Neural cell (in vitro differentiated cells): ENCODE measurements at regions not wholly inside any gene's neighbourhood (a gene's known extent, or its start where the extent isn't known, plus 50 kb on each side); places are given as distances from the start of the nearest gene placed in this dataset.
"Not testable (repeated sequence)": the region's sequence is repeated elsewhere in the genome, so short reads cannot be mapped to it uniquely, and the experiment has no call there.

Source experiments
- H2AFZ ChIP-seq: fragments of 200-600, 300-800 bp; sonication (generic), shearing (Covaris generic); 2 replicates; pipeline ENCODE4 v1.6.0; 2014; ENCODE audit warnings: low read depth, mild to moderate bottlenecking, antibody characterized with exemption, low read length, moderate library complexity
- H3F3A ChIP-seq: fragments of 200-600 bp; shearing (Covaris generic); 2 replicates; pipeline ENCODE4 v1.6.1; 2016; ENCODE audit warnings: mild to moderate bottlenecking, moderate library complexity, mixed read lengths, antibody characterized with exemption, low read length; ENCODE audit not compliant: insufficient read depth, poor library complexity, severe bottlenecking
- H3K27ac ChIP-seq: fragments of 200-600, 300-800 bp; sonication (generic), shearing (Covaris generic); 2 replicates; pipeline ENCODE4 v1.5.1; 2014; ENCODE audit warnings: mild to moderate bottlenecking, low read length, moderate library complexity
- H3K27me3 ChIP-seq: fragments of 300-800, 200-600 bp; sonication (generic), shearing (Covaris generic); 2 replicates; pipeline ENCODE4 v1.6.0; 2014; ENCODE audit warnings: mild to moderate bottlenecking, low read depth, low read length, moderate library complexity; ENCODE audit not compliant: insufficient read depth
- H3K36me3 ChIP-seq: fragments of 300-800, 200-600 bp; sonication (generic), shearing (Covaris generic); 2 replicates; pipeline ENCODE4 v1.5.1; 2014; ENCODE audit warnings: mild to moderate bottlenecking, antibody characterized with exemption, low read length, moderate library complexity; ENCODE audit not compliant: insufficient read depth
- H3K4me2 ChIP-seq: fragments of 300-800, 200-600 bp; sonication (generic), shearing (Covaris generic); 2 replicates; pipeline ENCODE4 v1.6.0; 2014; ENCODE audit warnings: mild to moderate bottlenecking, low read length
- H3K4me3 ChIP-seq: fragments of 300-800, 200-600 bp; sonication (generic), shearing (Covaris generic); 2 replicates; pipeline ENCODE4 v1.5.1; 2014; ENCODE audit warnings: mild to moderate bottlenecking, low read length, moderate library complexity
- H3K79me2 ChIP-seq: fragments of 200-600 bp; shearing (Covaris generic); replicated peaks from 2 replicates; pipeline ENCODE4 v1.6.0; 2014; ENCODE audit warnings: mild to moderate bottlenecking, low read length, moderate library complexity; ENCODE audit not compliant: insufficient read depth
- H3K9ac ChIP-seq: fragments of 300-800, 200-600 bp; sonication (generic), shearing (Covaris generic); 2 replicates; pipeline ENCODE4 v1.6.1; 2016; ENCODE audit warnings: mild to moderate bottlenecking, low read length, mixed read lengths
- H3K9me2 ChIP-seq: fragments of 200-600 bp; shearing (Covaris generic); 2 replicates; pipeline ENCODE4 v1.6.1; 2016; ENCODE audit warnings: mild to moderate bottlenecking, low read length, mixed read lengths; ENCODE audit not compliant: insufficient read depth
- H3K9me3 ChIP-seq: fragments of 200-600, 300-800 bp; sonication (generic), shearing (Covaris generic); 2 replicates; pipeline ENCODE4 v1.6.1; 2016; ENCODE audit warnings: mild to moderate bottlenecking, mixed run types, low read length, moderate library complexity, mixed read lengths
- H4K20me1 ChIP-seq: fragments of 200-600 bp; shearing (Covaris generic); 2 replicates; pipeline ENCODE4 v1.6.1; 2016; ENCODE audit warnings: mild to moderate bottlenecking, mixed run types; ENCODE audit not compliant: insufficient read depth

DNA sequence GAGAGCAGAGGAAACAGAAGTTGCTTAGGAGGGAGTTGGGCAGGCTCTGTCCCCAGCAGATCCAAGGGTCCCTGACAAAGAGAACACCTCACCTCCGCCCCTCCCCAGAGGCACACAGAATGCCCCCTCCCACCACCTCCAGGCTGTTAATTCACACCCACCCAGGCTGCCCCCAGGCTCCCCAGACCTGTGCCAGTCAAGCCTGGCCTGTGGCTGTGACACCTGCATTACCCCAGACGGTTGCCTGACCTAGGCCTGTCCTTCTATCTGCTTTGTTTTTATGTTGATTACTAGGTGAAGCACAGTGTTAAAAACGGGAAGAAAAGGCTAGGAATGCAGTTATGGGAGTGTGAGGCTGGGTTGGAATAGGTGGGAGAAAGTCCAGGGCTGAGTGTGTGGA is 250.8 kb upstream of the PLGLB2 start:
- not testable (repeated sequence) for H3K9me2 ChIP-seq, H3K27me3 ChIP-seq, H3K4me2 ChIP-seq, H3K36me3 ChIP-seq, H4K20me1 ChIP-seq, H3K9me3 ChIP-seq, H3K4me3 ChIP-seq, H3K9ac ChIP-seq, H3K79me2 ChIP-seq, H2AFZ ChIP-seq, H3F3A ChIP-seq, H3K27ac ChIP-seq

DNA sequence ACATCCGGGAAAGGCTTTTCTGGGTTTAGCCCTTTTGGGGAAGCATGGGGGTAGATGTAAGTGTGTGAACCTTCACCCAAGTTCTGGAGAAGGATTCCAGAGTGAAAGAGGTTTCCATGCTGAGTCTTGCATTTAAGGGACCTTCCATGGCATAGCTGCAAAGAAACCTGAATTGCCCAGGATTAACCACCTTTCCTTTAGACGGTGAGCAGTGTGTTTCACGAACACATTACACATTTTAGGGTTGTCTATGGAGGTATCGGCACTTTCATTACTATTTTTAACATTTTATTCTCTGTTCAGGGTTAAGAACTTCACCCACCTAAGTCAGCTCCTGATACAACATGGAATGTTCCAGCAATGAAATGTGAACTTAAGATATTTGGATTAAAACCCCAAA is 250.2 kb upstream of the PLGLB2 start:
- H3K36me3 ChIP-seq, H3K79me2 ChIP-seq, H3K9ac ChIP-seq, H3K27me3 ChIP-seq, H3K27ac ChIP-seq, H3K4me3 ChIP-seq, H3K4me2 ChIP-seq, H3K9me2 ChIP-seq, H2AFZ ChIP-seq, H3K9me3 ChIP-seq, H4K20me1 ChIP-seq, H3F3A ChIP-seq: not testable (repeated sequence)

DNA sequence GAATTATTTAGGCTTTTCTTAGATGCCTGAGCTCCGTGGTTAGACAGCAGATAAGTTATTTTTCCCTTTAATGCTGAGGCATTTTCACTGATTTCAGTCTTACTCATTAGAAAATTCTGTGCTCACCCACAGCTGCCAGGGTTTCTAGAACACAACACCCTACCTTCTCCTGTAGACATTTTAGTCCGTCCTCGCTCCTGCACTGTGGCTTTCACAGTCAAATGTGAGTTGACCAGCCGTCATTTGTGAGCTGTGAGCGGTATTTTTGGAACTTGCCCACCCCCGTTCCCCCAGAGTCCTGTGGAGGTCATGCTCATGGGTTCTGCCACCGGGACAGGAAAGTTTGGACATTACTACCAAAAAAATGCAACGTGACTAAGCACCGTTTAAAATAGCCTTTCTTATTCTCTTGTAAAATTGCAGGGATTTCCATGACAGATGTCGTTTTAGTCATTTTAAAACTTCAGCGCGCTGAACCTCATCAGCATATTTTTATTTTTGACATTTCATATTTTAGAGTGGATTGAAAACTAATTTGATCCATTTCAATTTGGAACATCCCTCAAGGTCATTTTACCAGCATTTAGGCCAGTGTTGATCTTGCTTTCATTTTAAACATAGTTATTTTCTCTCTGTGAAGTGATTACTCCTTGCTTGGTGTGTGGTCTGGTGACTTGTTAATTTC is 249.6 kb upstream of the PLGLB2 start:
- H3K27me3 ChIP-seq, H3K9me3 ChIP-seq, H3K4me2 ChIP-seq, H3K27ac ChIP-seq, H3K36me3 ChIP-seq, H3K9ac ChIP-seq, H3K4me3 ChIP-seq, H3K9me2 ChIP-seq, H3K79me2 ChIP-seq, H2AFZ ChIP-seq, H3F3A ChIP-seq, H4K20me1 ChIP-seq: not testable (repeated sequence)

DNA sequence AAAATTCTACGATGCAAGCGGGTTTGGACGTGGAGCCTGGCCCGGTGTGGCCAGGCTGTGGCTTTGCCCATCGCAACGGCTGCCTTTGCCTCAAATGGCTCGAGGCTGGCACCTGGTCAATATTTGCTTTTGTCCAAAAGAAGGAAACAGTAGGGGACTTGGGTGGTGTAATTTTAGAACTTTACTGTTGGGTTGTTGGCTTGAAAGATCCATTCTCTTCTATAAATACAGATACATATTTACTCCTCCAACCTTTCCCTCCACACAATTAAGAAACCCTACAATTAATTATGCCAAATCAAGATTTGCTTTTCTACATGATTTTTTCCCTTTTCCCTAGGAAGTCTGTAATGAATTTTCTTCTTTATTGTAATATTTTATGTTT is 249.0 kb upstream of the PLGLB2 start:
- H3K27me3 ChIP-seq, H3K36me3 ChIP-seq, H3K9me2 ChIP-seq, H3K4me3 ChIP-seq, H3F3A ChIP-seq, H3K79me2 ChIP-seq, H2AFZ ChIP-seq, H3K4me2 ChIP-seq, H3K27ac ChIP-seq, H3K9ac ChIP-seq, H3K9me3 ChIP-seq, H4K20me1 ChIP-seq: not testable (repeated sequence)

DNA sequence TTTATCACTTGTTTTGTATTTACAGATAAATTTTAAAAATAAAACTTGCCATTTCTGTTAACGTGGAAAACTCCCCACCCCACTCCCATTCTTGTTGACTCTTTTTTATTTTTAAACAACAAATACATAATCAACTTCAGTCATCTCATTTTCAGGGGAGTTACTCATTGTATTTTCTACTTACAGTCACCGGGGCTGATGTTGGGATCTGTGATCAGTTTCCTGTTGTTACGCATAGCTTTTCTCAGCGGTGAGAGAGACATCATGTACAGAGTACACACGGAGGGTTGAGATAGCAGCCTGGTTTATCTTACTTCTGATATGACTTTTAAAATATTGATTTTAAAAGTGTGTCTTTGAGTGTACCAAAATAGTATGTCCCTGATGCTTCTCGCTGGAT is 248.0 kb upstream of the PLGLB2 start:
- H3K9me3 ChIP-seq, H3F3A ChIP-seq, H3K27ac ChIP-seq, H3K79me2 ChIP-seq, H3K9me2 ChIP-seq, H3K9ac ChIP-seq, H3K4me2 ChIP-seq, H3K4me3 ChIP-seq, H4K20me1 ChIP-seq, H3K36me3 ChIP-seq, H2AFZ ChIP-seq, H3K27me3 ChIP-seq: not testable (repeated sequence)

DNA sequence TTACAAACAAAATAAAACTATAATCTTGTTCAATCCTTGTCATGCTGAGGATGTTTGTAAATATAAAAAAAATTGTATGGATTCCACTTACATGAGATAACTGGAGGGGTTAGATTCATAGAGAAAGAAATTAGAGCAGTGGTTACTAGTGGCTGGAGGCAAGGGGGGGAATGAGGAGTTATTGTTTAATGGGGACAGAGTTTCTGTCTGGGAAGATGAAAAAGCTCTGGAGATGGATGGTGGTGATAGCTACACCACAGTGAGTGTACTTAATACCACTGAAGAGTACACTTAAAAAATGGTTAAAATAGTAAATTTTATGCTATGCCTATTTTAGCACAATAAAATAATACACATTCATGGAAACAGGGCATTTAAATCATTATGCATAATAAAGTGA is 247.5 kb upstream of the PLGLB2 start:
- H3F3A ChIP-seq, H3K9me3 ChIP-seq, H3K9me2 ChIP-seq, H3K36me3 ChIP-seq, H3K4me2 ChIP-seq, H3K9ac ChIP-seq, H3K27me3 ChIP-seq, H3K4me3 ChIP-seq, H3K27ac ChIP-seq, H3K79me2 ChIP-seq, H4K20me1 ChIP-seq, H2AFZ ChIP-seq: not testable (repeated sequence)

DNA sequence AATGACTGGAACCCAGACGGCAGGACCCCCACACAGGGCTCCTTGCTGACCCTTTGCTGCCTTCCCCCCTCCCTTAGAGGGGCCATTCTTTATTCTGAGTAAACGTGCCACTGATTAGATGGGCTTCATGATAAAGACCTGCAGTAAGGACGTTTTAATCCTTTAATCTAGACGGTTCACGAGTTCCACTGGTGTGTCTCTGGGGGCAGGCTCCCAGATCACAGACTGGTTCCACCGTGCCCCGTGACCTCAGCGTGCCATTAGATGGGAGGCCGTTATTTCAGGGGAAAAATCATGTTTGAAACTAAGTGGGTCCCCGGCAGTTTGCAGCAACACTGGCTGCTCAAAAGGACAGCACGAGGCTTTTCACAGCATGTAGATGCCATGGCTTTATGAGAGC is 246.9 kb upstream of the PLGLB2 start:
- H3K36me3 ChIP-seq, H3K9me2 ChIP-seq, H3K9me3 ChIP-seq, H3K27me3 ChIP-seq, H3K9ac ChIP-seq, H2AFZ ChIP-seq, H3F3A ChIP-seq, H3K79me2 ChIP-seq, H3K27ac ChIP-seq, H4K20me1 ChIP-seq, H3K4me3 ChIP-seq, H3K4me2 ChIP-seq: not testable (repeated sequence)

DNA sequence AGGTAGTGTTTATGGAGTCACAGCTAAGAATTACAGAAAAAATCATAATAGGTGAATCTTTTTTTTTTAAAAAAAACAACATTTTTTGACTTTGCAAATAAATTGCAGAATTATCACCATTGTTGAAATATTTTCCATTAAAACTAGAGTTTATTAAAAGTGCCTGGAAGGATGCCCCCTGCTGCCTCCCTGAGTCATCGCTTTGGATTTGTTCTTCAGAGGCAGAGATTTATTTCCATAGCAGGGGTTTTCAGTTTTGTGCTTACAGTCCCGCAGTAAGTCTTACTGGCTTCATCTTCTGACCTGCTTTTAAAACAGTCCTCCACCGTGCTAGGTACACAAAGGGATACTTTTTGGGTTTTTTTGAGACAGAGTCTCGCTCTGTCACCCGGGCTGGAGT is 244.9 kb upstream of the PLGLB2 start:
- not testable (repeated sequence) for H3K9me3 ChIP-seq, H3F3A ChIP-seq, H3K4me3 ChIP-seq, H3K4me2 ChIP-seq, H3K27ac ChIP-seq, H3K27me3 ChIP-seq, H2AFZ ChIP-seq, H3K79me2 ChIP-seq, H4K20me1 ChIP-seq, H3K9ac ChIP-seq, H3K36me3 ChIP-seq, H3K9me2 ChIP-seq
